ENCODE measurements at regions not wholly inside any gene's neighbourhood (a gene's known extent, or its start where the extent isn't known, plus 50 kb on each side); places are given as distances from the start of the nearest gene placed in this dataset.

DNA sequence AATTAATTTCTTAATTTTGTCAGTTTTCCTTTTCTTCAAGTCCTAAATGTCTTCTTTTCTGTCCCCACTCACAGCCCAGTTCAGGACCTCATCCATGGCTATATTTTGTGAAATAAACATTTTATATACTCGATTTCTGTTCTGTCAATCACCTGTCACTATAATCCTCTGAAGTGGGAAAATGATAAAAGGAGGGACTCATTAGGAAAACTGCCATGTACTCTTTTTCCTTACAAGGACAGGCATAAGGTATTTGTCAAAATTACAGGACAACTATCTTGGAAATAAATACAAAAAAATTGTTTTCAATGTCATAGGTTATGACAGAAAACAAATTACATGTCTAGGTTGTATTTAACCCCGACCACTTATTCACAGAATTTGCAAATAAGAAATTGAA, 240.1 kb upstream of the CBLB start:
- TF ChIP-seq EZH2 (IDR thresholded peaks at IDR 0.05; ENCODE audit: borderline replicate concordance), result no peak
- TF ChIP-seq, protein P1, sequence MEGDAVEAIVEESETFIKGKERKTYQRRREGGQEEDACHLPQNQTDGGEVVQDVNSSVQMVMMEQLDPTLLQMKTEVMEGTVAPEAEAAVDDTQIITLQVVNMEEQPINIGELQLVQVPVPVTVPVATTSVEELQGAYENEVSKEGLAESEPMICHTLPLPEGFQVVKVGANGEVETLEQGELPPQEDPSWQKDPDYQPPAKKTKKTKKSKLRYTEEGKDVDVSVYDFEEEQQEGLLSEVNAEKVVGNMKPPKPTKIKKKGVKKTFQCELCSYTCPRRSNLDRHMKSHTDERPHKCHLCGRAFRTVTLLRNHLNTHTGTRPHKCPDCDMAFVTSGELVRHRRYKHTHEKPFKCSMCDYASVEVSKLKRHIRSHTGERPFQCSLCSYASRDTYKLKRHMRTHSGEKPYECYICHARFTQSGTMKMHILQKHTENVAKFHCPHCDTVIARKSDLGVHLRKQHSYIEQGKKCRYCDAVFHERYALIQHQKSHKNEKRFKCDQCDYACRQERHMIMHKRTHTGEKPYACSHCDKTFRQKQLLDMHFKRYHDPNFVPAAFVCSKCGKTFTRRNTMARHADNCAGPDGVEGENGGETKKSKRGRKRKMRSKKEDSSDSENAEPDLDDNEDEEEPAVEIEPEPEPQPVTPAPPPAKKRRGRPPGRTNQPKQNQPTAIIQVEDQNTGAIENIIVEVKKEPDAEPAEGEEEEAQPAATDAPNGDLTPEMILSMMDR (IDR thresholded peaks at IDR 0.05; ENCODE audit: poor library complexity), result no peak
